HG02678 (cell line): ENCODE measurements at regions not wholly inside any gene's neighbourhood (a gene's known extent, or its start where the extent isn't known, plus 50 kb on each side); places are given as distances from the start of the nearest gene placed in this dataset.

ENCODE experiments used
- ATAC-seq: cut with Tn5 transposase; IDR thresholded peaks from one replicate; pipeline ENCODE4 v1.9.1; 2021; ENCODE audit warnings: mild to moderate bottlenecking, moderate library complexity; ENCODE audit not compliant: unreplicated experiment

GRCh38 chr5:82387001-82387818, 109.1 kb upstream of the RPS23 start:
- ATAC-seq = no peak

DNA sequence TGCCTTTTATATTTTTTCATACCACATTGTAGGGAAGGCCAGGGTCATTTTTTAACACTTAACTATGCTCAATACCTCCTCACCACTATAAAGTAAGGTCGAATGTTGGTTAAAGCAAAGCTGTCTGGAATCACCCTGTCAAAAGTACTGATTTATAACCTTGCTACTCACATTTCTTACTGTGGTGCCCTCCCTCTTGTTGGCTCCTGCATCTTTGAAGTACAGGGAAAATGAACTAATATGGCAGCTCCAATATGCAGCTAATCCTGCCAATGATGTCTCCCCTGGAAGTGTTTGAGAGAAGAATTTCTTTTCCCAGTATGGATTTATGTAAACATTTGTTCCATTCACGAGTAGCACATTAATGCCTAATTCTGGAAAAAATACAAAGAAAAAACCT, 108.4 kb upstream of the RPS23 start:
- ATAC-seq = no peak

DNA sequence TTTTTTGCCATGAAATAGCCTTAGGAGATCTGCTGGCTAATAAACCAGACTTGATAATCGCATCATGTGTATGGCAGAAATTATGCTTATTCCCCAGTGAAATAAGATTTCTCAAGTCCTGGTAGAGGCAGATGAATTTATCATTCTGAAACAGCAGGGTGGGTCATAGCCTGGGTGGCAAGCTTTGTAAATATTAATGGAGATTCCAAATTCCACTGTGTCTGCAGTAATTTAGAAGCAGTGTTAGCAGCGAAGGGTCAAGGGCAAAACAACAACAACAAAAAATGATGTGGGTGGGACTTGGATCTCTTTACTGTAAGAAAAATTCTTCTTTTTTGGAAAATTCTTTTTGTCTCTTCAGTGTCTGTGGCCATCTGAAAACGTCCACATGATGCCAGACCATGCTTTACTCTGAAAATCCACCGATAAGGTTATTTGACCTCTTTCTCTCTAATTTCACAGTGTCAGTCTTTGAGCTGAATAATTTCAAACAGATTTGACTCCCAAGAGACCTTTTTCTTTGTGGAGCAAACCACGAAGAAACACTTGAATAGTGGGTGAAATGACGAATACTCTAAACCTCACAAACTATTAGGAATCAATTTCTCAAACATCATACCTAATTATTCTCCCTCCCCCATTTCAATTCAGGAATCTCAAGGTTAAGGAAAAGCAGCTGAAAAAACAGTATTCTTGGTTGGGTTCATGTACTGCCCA, 106.0 kb upstream of the RPS23 start:
- ATAC-seq = no peak

- no peak for ATAC-seq
Measured at GRCh38 chr5:82381591-82381990, 103.4 kb upstream of the RPS23 start.

- no peak for ATAC-seq
Measured at GRCh38 chr5:82376307-82376706, 98.2 kb upstream of the RPS23 start.

- no peak for ATAC-seq
Measured at GRCh38 chr5:82375488-82376244, 97.5 kb upstream of the RPS23 start.

DNA sequence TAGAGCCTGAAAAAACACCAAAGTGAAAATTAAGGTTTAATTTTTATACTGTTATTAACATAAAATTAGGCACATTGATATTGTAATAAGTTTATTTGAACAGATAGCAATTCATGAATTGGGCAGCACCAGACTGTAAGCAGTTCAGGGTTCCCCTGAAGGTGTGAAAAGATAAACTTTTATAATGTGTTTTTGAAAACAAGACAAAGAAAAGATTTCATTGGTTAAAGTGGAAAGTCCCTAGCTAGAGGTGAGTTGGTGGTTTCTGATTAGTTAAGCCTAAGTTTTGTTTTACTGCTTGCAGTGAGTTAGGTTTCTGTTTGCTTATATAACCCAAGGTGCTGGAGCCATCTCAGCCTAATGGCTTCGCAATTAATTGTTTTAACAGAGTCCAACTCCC, 96.5 kb upstream of the RPS23 start:
- peak; percentile 50 for ATAC-seq

- no peak for ATAC-seq
Measured at GRCh38 chr5:82367930-82368329, 89.8 kb upstream of the RPS23 start.

DNA sequence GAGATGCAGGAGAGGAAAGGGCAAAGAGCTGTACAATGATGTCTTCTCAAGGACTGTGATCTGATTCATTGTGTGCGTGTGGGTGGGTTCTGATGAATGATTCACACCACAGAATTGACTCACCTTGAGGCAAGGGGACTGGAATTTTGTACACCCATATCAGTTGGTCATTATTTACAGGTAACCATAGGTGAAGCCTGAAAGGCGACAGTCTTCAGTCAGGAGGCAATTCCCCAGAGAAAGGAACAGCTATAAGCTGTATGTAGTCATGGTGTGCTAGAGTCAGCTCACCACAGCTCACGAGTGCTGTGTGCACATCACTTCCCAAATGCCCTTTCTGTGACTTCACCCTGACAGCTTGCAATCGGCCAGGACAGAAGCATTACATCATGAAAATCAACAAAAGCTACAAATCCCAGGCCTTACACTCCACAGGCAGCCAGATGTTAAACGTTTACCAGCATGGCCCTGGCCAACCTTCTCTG, 87.6 kb upstream of the RPS23 start:
- ATAC-seq = peak; percentile 50

DNA sequence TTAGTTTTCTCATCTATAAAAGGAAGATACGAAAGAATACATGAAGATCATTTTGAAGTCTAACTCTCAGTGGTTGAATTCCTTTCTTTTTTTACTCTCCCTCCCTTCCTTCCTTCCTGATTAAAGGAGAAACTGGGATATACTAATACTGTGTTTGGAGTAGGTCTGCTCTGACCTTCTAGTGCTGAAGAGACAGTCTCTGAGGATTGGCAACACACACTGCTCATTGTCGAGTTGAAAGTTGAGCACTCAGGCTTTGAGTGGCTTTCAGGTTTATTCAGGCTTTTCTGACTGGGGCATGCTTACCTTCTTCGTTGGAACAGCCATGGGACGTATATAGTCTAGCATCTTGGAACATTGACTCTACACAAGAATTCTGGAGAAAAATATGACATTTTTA, 86.9 kb upstream of the RPS23 start:
- ATAC-seq = no peak

- no peak for ATAC-seq
Measured at GRCh38 chr5:82364497-82364896, 86.3 kb upstream of the RPS23 start.

GRCh38 chr5:82363524-82363923, 85.4 kb upstream of the RPS23 start:
- no peak for ATAC-seq

- ATAC-seq = no peak
Measured at GRCh38 chr5:82362636-82363035, 84.5 kb upstream of the RPS23 start.

- ATAC-seq = no peak
Measured at GRCh38 chr5:82360022-82360421, 81.9 kb upstream of the RPS23 start.

- ATAC-seq = no peak
Measured at GRCh38 chr5:82359272-82359671, 81.1 kb upstream of the RPS23 start.

DNA sequence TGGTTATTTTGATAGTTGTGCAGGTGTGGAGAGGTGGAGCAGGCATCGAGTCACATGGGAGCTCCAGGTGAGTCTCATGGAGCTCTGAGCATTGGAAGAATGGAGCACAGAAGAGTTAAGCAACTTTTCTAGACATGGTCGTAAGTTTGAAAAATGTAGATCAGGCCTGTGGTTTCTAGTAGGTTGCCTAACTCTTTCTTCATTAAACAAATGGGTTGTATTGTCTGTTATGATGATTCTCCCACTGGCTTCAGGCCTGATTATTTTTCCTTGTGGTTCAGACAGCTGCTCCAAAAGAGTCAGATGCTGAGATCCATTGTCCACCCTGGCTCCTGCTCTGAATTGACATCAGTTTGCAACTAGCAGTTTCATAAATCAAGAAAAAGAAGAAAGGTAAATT, 80.3 kb upstream of the RPS23 start:
- ATAC-seq = no peak

- peak; percentile 73 for ATAC-seq
Measured at GRCh38 chr5:82356808-82357671, 78.9 kb upstream of the RPS23 start.

DNA sequence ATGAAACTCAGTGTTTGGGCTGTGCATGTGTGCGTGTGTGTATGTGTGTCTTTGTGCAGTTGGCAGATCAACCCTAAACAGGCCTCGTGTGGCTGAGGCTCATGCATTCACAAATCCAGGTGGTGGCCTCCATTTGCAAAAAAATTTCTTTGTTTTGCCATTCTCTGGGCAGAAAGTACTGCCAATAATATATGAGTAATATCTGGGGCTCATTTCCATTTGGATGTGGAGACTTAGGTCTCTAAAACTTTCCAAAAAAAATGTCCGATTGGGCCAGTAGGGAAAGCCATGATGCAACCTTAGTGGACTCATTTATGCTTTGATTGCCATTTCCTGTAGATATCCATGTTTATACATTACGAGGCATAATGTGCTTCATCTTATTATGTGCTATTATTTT, 77.9 kb upstream of the RPS23 start:
- no peak for ATAC-seq

DNA sequence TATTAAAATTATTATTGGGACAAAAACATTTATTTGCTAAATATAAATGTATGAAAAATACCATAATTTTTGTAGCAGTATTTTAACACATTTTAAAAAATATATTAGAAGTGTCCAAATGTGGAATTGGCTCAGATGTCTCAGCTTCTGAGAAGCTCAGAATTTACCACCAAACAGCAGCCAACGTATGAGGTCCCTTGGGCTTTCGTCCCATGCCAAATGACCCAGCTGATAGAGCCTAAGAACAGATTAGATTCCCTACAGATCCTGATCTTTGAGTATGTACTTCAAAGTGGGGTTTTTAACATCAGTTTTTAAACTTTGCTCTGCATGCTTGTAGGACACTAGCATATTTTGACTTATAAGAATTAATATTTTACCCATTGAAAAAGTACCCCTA, 77.3 kb upstream of the RPS23 start:
- no peak for ATAC-seq

DNA sequence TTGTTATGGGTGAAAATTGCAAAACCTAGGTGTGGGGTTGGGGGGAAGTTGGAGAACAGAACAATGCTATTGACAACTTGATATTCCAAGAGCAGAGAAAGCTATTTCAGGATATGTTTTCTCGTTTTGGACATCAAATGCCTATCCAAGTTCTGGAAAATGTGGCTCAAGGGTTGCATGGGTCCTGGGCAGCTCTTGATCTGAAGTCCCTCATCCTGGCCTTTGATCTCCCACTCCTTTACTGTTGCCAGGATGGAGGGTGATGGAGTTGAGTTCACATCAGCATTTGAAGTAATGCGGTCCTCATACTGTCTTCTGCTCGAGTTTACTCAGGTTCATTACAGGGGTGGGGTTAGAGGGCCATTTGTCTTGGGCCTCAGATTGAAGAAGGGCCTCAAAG, 76.9 kb upstream of the RPS23 start:
- no peak for ATAC-seq

DNA sequence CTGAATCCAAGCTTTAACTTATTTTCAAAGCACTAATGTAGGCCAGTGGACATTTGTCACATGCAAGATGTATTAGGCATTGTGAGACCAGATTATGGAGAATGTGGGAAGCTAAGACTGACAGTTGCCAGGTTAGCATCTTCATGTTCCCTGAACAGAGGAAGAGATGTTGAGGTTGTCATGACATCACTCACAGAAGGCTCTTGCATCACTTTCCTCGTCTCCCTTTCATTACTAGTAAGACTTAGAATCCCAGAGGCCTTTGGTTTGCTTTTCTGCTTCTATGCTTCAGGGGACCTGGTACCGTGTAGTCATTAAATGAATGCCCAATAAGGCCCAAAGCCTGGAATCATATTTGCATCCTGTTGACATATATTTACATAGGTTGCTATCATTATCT, 76.4 kb upstream of the RPS23 start:
- no peak for ATAC-seq
